CD4-positive, CD25-positive, alpha-beta regulatory T cell (primary cell): ENCODE measurements at regions not wholly inside any gene's neighbourhood (a gene's known extent, or its start where the extent isn't known, plus 50 kb on each side); places are given as distances from the start of the nearest gene placed in this dataset.

Experiments
- ATAC-seq, 2 donors: fragments of 150-1000 bp; cut with Tn5 transposase; one replicate each; pipeline ENCODE4 v1.10.0; 2021; ENCODE audit warnings: low read depth in 2 of 2, moderate number of reproducible peaks in 2 of 2, moderate library complexity in 1 of 2
- DNase-seq, 3 donors: peaks; one replicate each; pipeline versions ENCODE4 v3.0.0 to v3.0.0-alpha.2; 2012 to 2022; ENCODE audit warnings: mixed read lengths in 1 of 3
- H3K27ac ChIP-seq: one replicate; pipeline ENCODE4 v1.7.0; 2013; ENCODE audit warnings: mild to moderate bottlenecking, low read length; ENCODE audit not compliant: insufficient read depth, poor library complexity, severe bottlenecking
- H3K27me3 ChIP-seq: one replicate; pipeline ENCODE4 v1.7.0; 2013; ENCODE audit warnings: low read length; ENCODE audit not compliant: control insufficient read depth, insufficient read depth
- H3K36me3 ChIP-seq: one replicate; pipeline ENCODE4 v1.7.0; 2013; ENCODE audit warnings: mild to moderate bottlenecking, low read length, moderate library complexity; ENCODE audit not compliant: control insufficient read depth, insufficient read depth
- H3K4me1 ChIP-seq: 2 replicates; pipeline ENCODE4 v1.7.0; 2013; ENCODE audit warnings: mild to moderate bottlenecking, low read length; ENCODE audit not compliant: insufficient read depth, control insufficient read depth, poor library complexity, severe bottlenecking
- H3K4me3 ChIP-seq: one replicate; pipeline ENCODE4 v1.7.0; 2013; ENCODE audit warnings: low read depth, mild to moderate bottlenecking, low read length, moderate library complexity
- H3K9me3 ChIP-seq, 2 experiments: 1 replicate in 1 of 2; 2 replicates in 1 of 2; pipeline ENCODE4 v1.7.0; 2013; ENCODE audit warnings: low read length in 2 of 2, mild to moderate bottlenecking in 1 of 2, moderate library complexity in 1 of 2; ENCODE audit not compliant: control insufficient read depth in 2 of 2
- H3K27ac Mint-ChIP-seq, 3 donors: one replicate each; pipeline ENCODE4 v1.8.0; 2020 to 2022; ENCODE audit warnings: mild to moderate bottlenecking in 3 of 3, mixed read lengths in 3 of 3, moderate library complexity in 2 of 3
- H3K27me3 Mint-ChIP-seq: one replicate; pipeline ENCODE4 v1.8.0; 2022; ENCODE audit warnings: mild to moderate bottlenecking, mixed read lengths
- H3K36me3 Mint-ChIP-seq: one replicate; pipeline ENCODE4 v1.8.0; 2020; ENCODE audit warnings: mixed read lengths
- H3K4me1 Mint-ChIP-seq, 4 donors: one replicate each; pipeline ENCODE4 v1.8.0; 2020 to 2022; ENCODE audit warnings: mixed read lengths in 4 of 4, mild to moderate bottlenecking in 1 of 4
- H3K4me3 Mint-ChIP-seq, 4 donors: one replicate each; pipeline ENCODE4 v1.8.0; 2020 to 2022; ENCODE audit warnings: mild to moderate bottlenecking in 4 of 4, mixed read lengths in 4 of 4, moderate library complexity in 3 of 4
- H3K9me3 Mint-ChIP-seq, 7 donors: one replicate each; pipeline ENCODE4 v1.8.0; 2020 to 2022; ENCODE audit warnings: mixed read lengths in 7 of 7, mild to moderate bottlenecking in 3 of 7, moderate library complexity in 2 of 7

DNA sequence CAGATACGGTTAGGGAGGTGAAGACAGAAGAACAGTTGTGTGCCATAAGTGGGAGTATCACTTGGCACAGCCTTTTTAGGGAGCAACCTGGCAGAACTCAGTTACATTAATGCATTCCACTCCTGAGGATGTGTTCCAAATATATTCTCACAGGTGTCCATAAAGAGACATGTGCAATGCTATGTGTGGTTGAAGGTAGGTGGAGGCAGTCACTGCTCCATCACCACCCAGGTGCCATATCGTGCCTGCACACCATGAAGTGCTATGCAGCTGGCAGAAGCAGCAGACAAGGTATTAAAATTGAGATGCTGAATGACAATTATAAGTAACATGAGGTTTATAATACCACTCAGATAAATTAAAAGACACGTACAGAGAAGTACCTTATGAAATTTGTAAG lies 248.0 kb upstream of the SFRP2 start:
- H3K27ac ChIP-seq: no peak overlapping the region
- Mint-ChIP-seq H3K27me3 (peaks cover 5% of the 10 kb centered on the region), H3K4me3 (no peak overlapping the region), H3K9me3 (peaks cover 0 to 8% (median 0%) of the 10 kb centered on the region in 7 donors), H3K27ac (no peak overlapping the region), H3K4me1 (no peaks in the 10 kb centered on the region), H3K36me3 (no peaks in the 10 kb centered on the region)
- no peaks in the 10 kb centered on the region for H3K4me1 ChIP-seq
- H3K4me3 ChIP-seq: no peak overlapping the region
- no peaks in the 10 kb centered on the region for H3K9me3 ChIP-seq
- no peaks in the 10 kb centered on the region for H3K36me3 ChIP-seq
- H3K27me3 ChIP-seq: no peaks in the 10 kb centered on the region
- DNase-seq (no peak), ATAC-seq (no peak)

DNA sequence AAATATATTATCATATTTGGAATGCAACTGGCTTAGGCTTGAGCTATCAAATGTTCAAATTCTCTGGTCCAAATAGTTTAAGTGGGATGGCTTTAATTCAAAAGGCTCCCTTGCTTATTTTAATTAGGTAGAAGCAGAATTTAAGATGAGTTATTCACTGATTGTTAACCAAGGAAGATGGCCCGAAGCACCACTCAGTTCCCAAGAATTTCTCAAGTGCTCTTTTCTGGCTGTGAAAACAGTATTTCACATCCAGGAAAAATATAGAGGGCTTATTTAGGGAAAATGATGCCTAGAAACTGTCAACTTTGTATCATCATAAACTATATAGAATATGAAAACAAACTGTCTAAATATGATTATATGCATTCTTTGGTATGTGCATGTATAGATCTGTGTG lies 246.5 kb upstream of the SFRP2 start:
- peaks cover 0 to 12% (median 0%) of the 10 kb centered on the region in 7 donors for H3K9me3 Mint-ChIP-seq
- DNase-seq (no peak), ATAC-seq (no peak)
- Histone ChIP-seq H3K4me1 (no peaks in the 10 kb centered on the region), H3K27ac (no peak overlapping the region), H3K27me3 (no peaks in the 10 kb centered on the region), H3K4me3 (no peak overlapping the region), H3K36me3 (no peaks in the 10 kb centered on the region), H3K9me3 (no peaks in the 10 kb centered on the region)
- peaks cover 5% of the 10 kb centered on the region for H3K27me3 Mint-ChIP-seq
- H3K4me3 Mint-ChIP-seq: no peak overlapping the region
- H3K36me3 Mint-ChIP-seq: no peaks in the 10 kb centered on the region
- H3K27ac Mint-ChIP-seq: no peak overlapping the region
- no peaks in the 10 kb centered on the region for H3K4me1 Mint-ChIP-seq

DNA sequence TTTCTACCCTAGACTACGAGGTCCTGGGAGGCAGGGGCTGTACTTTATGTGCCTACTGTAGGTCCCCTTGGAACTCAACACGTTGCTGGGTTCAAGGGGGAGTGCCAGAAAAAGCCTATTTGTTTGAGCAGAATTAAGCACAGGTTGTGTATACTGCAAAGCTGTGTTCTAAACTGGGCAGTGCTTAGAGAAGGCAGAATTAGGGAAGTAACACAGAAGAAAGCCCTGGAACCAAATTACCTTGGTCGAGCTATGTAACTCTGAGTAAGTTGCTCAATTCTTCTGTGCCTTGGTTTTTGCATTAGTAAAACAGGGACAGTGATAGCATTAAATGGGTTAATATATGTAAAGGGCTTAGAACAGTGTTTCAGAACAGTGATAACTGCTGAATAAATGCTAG lies 245.0 kb upstream of the SFRP2 start:
- Mint-ChIP-seq H3K27me3 (peaks cover 5% of the 10 kb centered on the region), H3K4me3 (peak overlapping the region in 1 of 4 donors; percentile 47), H3K36me3 (no peaks in the 10 kb centered on the region), H3K27ac (no peak overlapping the region), H3K9me3 (peaks cover 0 to 12% (median 0%) of the 10 kb centered on the region in 7 donors), H3K4me1 (no peaks in the 10 kb centered on the region)
- Histone ChIP-seq H3K27ac (no peak overlapping the region), H3K27me3 (no peaks in the 10 kb centered on the region), H3K4me1 (no peaks in the 10 kb centered on the region), H3K9me3 (no peaks in the 10 kb centered on the region), H3K4me3 (no peak overlapping the region), H3K36me3 (no peaks in the 10 kb centered on the region)
- DNase-seq: no peak
- no peak for ATAC-seq

DNA sequence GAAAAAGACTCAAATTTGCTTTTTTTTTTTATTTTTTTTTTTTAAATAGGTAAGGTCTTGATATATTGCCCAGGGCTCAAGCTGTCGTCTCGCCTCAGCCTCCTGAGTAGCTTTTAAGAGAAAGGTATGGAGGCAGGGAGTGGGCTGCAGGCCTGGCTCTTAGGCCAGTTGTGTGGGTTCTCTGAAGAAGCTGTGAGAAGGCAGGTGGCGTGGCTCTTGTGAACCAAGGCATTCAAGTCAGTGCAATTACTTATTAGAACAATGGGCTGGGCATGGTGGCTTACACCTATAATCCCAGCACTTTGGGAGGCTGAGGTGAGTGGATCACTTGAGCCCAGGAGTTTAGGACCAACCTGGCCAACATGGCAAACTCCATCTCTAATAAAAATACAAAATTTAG lies 244.0 kb upstream of the SFRP2 start:
- peaks cover 5% of the 10 kb centered on the region for H3K27me3 Mint-ChIP-seq
- Histone ChIP-seq H3K27me3 (no peaks in the 10 kb centered on the region), H3K27ac (no peak overlapping the region), H3K36me3 (no peaks in the 10 kb centered on the region), H3K9me3 (no peaks in the 10 kb centered on the region), H3K4me3 (no peak overlapping the region), H3K4me1 (no peaks in the 10 kb centered on the region)
- ATAC-seq: no peak
- H3K36me3 Mint-ChIP-seq: no peaks in the 10 kb centered on the region
- H3K4me3 Mint-ChIP-seq: no peak overlapping the region
- H3K27ac Mint-ChIP-seq: no peak overlapping the region
- no peaks in the 10 kb centered on the region for H3K4me1 Mint-ChIP-seq
- DNase-seq: no peak
- peaks cover 0 to 12% (median 0%) of the 10 kb centered on the region in 7 donors for H3K9me3 Mint-ChIP-seq

DNA sequence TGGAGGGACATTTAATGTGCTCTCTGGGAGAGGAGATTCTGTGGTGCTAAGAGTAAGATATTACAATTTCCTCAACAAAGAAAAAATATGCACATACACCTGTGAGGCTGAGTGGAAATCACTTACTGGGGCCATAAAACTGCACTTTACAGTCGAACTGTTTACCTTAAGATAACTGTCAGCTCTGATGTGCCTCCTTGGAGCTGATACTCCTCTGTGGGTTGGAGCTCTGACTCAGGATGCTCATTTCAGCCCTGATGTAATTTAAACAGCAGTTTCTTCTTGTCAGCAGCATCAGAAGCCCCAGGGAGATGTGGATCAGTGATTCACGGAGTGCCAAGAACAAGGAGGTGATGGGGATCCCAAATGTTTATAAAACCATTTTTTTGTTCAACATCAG lies 241.9 kb upstream of the SFRP2 start:
- ATAC-seq (no peak), DNase-seq (no peak)
- Histone ChIP-seq H3K9me3 (no peaks in the 10 kb centered on the region), H3K27ac (no peak overlapping the region), H3K4me3 (no peak overlapping the region), H3K4me1 (no peaks in the 10 kb centered on the region), H3K36me3 (no peaks in the 10 kb centered on the region), H3K27me3 (no peaks in the 10 kb centered on the region)
- H3K27ac Mint-ChIP-seq: no peak overlapping the region
- H3K36me3 Mint-ChIP-seq: no peaks in the 10 kb centered on the region
- no peak overlapping the region for H3K4me3 Mint-ChIP-seq
- peaks cover 5% of the 10 kb centered on the region for H3K27me3 Mint-ChIP-seq
- no peaks in the 10 kb centered on the region for H3K4me1 Mint-ChIP-seq
- peaks cover 0 to 12% (median 2%) of the 10 kb centered on the region in 7 donors for H3K9me3 Mint-ChIP-seq

DNA sequence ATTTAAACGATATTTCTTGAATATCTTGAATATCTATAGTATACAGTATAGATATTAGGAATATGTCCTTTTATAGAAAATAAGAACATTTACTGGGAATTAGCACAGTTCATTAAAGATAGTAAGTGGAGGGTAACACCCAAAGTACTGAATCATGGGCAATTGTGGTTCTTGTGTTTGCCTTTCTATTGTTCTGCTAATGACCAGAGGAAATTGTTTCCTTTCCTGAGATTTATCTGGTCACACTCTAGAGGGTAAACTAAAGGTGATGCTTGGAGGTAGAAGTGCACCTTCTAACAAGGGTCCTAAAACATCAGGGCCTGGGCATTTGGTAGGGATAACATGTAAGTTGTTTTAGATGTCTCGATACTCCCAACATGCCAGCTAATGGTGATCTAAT lies 241.3 kb upstream of the SFRP2 start:
- no peak overlapping the region for H3K4me3 ChIP-seq
- no peak overlapping the region for H3K27ac ChIP-seq
- no peak for DNase-seq
- Mint-ChIP-seq H3K27ac (no peak overlapping the region), H3K9me3 (peaks cover 0 to 12% (median 2%) of the 10 kb centered on the region in 7 donors), H3K36me3 (no peaks in the 10 kb centered on the region), H3K4me3 (no peak overlapping the region), H3K27me3 (peaks cover 5% of the 10 kb centered on the region), H3K4me1 (no peaks in the 10 kb centered on the region)
- ATAC-seq: no peak
- no peaks in the 10 kb centered on the region for H3K9me3 ChIP-seq
- H3K4me1 ChIP-seq: no peaks in the 10 kb centered on the region
- no peaks in the 10 kb centered on the region for H3K27me3 ChIP-seq
- H3K36me3 ChIP-seq: no peaks in the 10 kb centered on the region

DNA sequence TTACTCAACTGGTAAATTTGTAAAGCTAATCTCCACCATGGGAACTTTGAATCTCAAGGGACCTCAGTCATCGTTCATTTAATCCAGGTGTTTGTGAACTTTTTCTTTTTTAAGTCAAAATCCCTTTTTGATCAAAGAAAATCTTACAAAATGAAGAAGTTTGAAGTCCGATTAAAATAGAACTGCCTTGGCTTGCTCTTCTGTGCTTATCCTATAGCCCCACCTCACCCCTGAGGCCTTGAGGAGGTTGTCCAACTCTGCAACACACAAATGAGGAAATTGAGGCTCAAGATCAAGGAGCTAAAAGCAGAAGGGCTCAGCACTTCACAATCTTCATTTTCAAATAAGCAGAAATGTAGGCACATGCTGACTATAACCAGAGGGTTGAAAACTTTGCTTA lies 240.3 kb upstream of the SFRP2 start:
- H3K36me3 ChIP-seq: no peaks in the 10 kb centered on the region
- ATAC-seq (no peak), DNase-seq (no peak)
- no peaks in the 10 kb centered on the region for H3K4me1 ChIP-seq
- no peaks in the 10 kb centered on the region for H3K27me3 ChIP-seq
- Mint-ChIP-seq H3K4me1 (no peaks in the 10 kb centered on the region), H3K36me3 (no peaks in the 10 kb centered on the region), H3K27me3 (no peaks in the 10 kb centered on the region), H3K9me3 (peaks cover 0 to 12% (median 2%) of the 10 kb centered on the region in 7 donors), H3K4me3 (no peak overlapping the region), H3K27ac (no peak overlapping the region)
- H3K9me3 ChIP-seq: no peaks in the 10 kb centered on the region
- H3K27ac ChIP-seq: no peak overlapping the region
- no peak overlapping the region for H3K4me3 ChIP-seq

DNA sequence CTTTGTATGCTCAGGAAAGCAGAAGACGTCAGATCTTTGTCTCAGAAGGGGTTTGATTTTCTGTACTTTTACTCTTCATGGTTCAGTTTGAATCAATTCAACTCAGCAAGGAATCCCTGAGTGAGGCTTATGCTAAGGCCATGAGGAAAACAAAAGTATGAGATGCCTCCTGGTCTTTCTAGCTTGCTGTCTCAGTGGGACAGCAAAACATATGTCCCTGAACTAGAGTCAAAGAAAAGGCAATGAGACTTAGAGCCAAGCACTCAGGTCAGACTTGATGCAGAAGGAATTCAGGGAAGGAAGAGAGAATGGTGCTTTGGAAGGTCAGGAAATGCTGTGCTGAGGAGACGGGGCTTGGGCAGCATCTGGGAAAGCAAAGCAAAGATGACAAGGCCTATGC lies 236.2 kb upstream of the SFRP2 start:
- H3K4me3 ChIP-seq: no peak overlapping the region
- H3K9me3 ChIP-seq: no peaks in the 10 kb centered on the region
- Mint-ChIP-seq H3K27me3 (no peaks in the 10 kb centered on the region), H3K4me3 (no peak overlapping the region), H3K36me3 (no peaks in the 10 kb centered on the region), H3K9me3 (peaks cover 0 to 2% (median 0%) of the 10 kb centered on the region in 7 donors), H3K4me1 (no peaks in the 10 kb centered on the region), H3K27ac (no peak overlapping the region)
- H3K27ac ChIP-seq: no peak overlapping the region
- H3K36me3 ChIP-seq: no peaks in the 10 kb centered on the region
- H3K4me1 ChIP-seq: no peaks in the 10 kb centered on the region
- DNase-seq (no peak), ATAC-seq (no peak)
- H3K27me3 ChIP-seq: no peaks in the 10 kb centered on the region
